K562 (cell line): ENCODE measurements at regions not wholly inside any gene's neighbourhood (a gene's known extent, or its start where the extent isn't known, plus 50 kb on each side); places are given as distances from the start of the nearest gene placed in this dataset.

Experiments used
- ATAC-seq: fragments of 200-7000 bp; cut with Tn5 transposase; 3 replicates; pipeline ENCODE4 v1.9.1; 2020; ENCODE audit warnings: moderate library complexity
- BruUV-seq: library from RNA; stranded (reverse); fragments of 400-500 nt; replicated peaks from 2 replicates; lab custom pipeline; 2021; lab: Mats Ljungman, UMichigan
- CTCF ChIA-PET: fragments of 300-600 bp; formaldehyde crosslinking; extraction: SDS; loops from one replicate; lab custom pipeline; 2021; ENCODE audit warnings: low intra/inter-chr PET ratio; lab: Yijun Ruan, JAX
- POLR2A ChIA-PET: fragments of 300-600, 350-650 bp; sonication (Branson Sonifier 250); formaldehyde crosslinking; extraction: SDS; loops from one replicate; lab custom pipeline; 2021; ENCODE audit warnings: antibody characterized with exemption, inconsistent platforms; lab: Yijun Ruan, JAX
- DNase-seq, 4 experiments: peaks; one replicate each; pipeline versions ENCODE4 v3.0.0 to v3.0.0-alpha.2; 2011 to 2018; ENCODE audit warnings: low spot score in 3 of 4, mixed read lengths in 3 of 4; ENCODE audit errors: extremely low read depth in 1 of 4
- FAIRE-seq: peaks from 2 replicates; lab custom pipeline; 2011; peaks lifted over from hg19 to GRCh38; lab: Jason Lieb, UNC
- H2AFZ ChIP-seq: 2 replicates; pipeline ENCODE4 v1.6.0; 2011; ENCODE audit warnings: low read depth, low read length, control low read depth, inconsistent platforms
- H3K27ac ChIP-seq: fragments of 200-600 bp; 3 replicates; pipeline ENCODE4 v1.8.0; 2011; ENCODE audit warnings: low read depth, mild to moderate bottlenecking, control low read depth, inconsistent platforms, low read length, moderate library complexity, mixed read lengths; ENCODE audit errors: extremely low read depth
- H3K27me3 ChIP-seq, 2 experiments: fragments of 300-600 bp in 1 of 2; 2 replicates in 1 of 2; 3 replicates in 1 of 2; pipeline versions ENCODE4 v1.6.0 to v1.8.0; 2011; ENCODE audit warnings: inconsistent platforms in 2 of 2, low read length in 2 of 2, mild to moderate bottlenecking in 1 of 2, mixed read lengths in 1 of 2, moderate library complexity in 1 of 2; ENCODE audit not compliant: control insufficient read depth in 2 of 2, insufficient read depth in 2 of 2
- H3K36me3 ChIP-seq: fragments of 300-600 bp; 3 replicates; pipeline ENCODE4 v1.8.0; 2011; ENCODE audit warnings: mild to moderate bottlenecking, low read length, inconsistent platforms; ENCODE audit not compliant: control insufficient read depth, insufficient read depth
- H3K4me1 ChIP-seq, 2 experiments: fragments of 200-600 bp in 1 of 2; replicated peaks in 1 of 2; 2 replicates in 1 of 2; 3 replicates in 1 of 2; pipeline versions ENCODE4 v1.5.1 to v1.8.0; 2011; ENCODE audit warnings: inconsistent platforms in 2 of 2, low read length in 2 of 2, mild to moderate bottlenecking in 1 of 2, mixed read lengths in 1 of 2, moderate library complexity in 1 of 2; ENCODE audit not compliant: control insufficient read depth in 2 of 2, insufficient read depth in 2 of 2
- H3K4me2 ChIP-seq: 2 replicates; pipeline ENCODE4 v1.6.1; 2011; ENCODE audit warnings: low read length, control low read depth, inconsistent platforms, mixed read lengths; ENCODE audit not compliant: insufficient read depth
- H3K4me3 ChIP-seq: fragments of 200-600 bp; sonication (generic), shearing (Covaris generic); 2 replicates; pipeline ENCODE4 v1.5.1; 2016; ENCODE audit warnings: control low read depth, inconsistent platforms
- H3K79me2 ChIP-seq: fragments of 200-600 bp; 3 replicates; pipeline ENCODE4 v1.8.0; 2011; ENCODE audit warnings: low read length, inconsistent platforms; ENCODE audit not compliant: control insufficient read depth, insufficient read depth
- H3K9ac ChIP-seq, 2 experiments: 2 replicates each; pipeline versions ENCODE4 v1.6.0 to v1.6.1; 2011; ENCODE audit warnings: low read depth in 2 of 2, low read length in 2 of 2, control low read depth in 1 of 2, inconsistent platforms in 1 of 2, mild to moderate bottlenecking in 1 of 2, mixed read lengths in 1 of 2; ENCODE audit not compliant: insufficient read depth in 1 of 2
- H3K9me1 ChIP-seq: one replicate; pipeline ENCODE4 v1.6.0; 2011; ENCODE audit warnings: inconsistent platforms, mild to moderate bottlenecking, low read length, moderate library complexity; ENCODE audit not compliant: control insufficient read depth, insufficient read depth
- H3K9me3 ChIP-seq: replicated peaks from 2 replicates; pipeline ENCODE4 v1.5.1; 2011; ENCODE audit warnings: low read depth, low read length, inconsistent platforms; ENCODE audit not compliant: control insufficient read depth, insufficient read depth
- H4K20me1 ChIP-seq: replicated peaks from 2 replicates; pipeline ENCODE4 v1.6.1; 2011; ENCODE audit warnings: low read length, inconsistent platforms, mixed read lengths; ENCODE audit not compliant: control insufficient read depth, insufficient read depth
- NRF1 ChIP-seq, 2 experiments: fragments of 450-650 bp; IDR thresholded peaks in 1 of 2; conservative IDR thresholded peaks in 1 of 2; 2 replicates each; pipeline ENCODE4 v1.6.1; 2014; ENCODE audit warnings: mild to moderate bottlenecking in 2 of 2
- ZNF76 ChIP-seq: fragments of 250-450 bp; sonication (Bioruptor Pico); IDR thresholded peaks from 2 replicates; pipeline ENCODE4 v1.4.0; 2020; ENCODE audit warnings: mild to moderate bottlenecking, moderate library complexity, borderline replicate concordance
- WGBS: fragments of 100-300 bp; shearing (Covaris generic); methylation state at CpG from one replicate; pipeline ENCODE4 v1.1.6; 2016; ENCODE audit warnings: low coverage, mixed read lengths; ENCODE audit not compliant: insufficient coverage; ENCODE audit errors: missing lambda C conversion rate; 5-methylcytosine and 5-hydroxymethylcytosine counted together
- in situ Hi-C: fragments of 300-500 bp; cut with MboI; formaldehyde crosslinking; loops from 4 replicates; pipeline ENCODE4 v1.15.0; 2018; ENCODE audit warnings: inconsistent platforms, mixed read lengths
- intact Hi-C: fragments of 100-400 bp; cut with micrococcal nuclease; formaldehyde crosslinking; loops from 2 replicates; pipeline ENCODE4 v1.14.2; 2022
- TF ChIP-seq, protein P1 (sequence below): sonication (generic); formaldehyde crosslinking; IDR thresholded peaks from 2 replicates; pipeline ENCODE4 v1.8.1; 2023; ENCODE audit warnings: mild to moderate bottlenecking, missing genetic modification reagents
- TF ChIP-seq, protein P2 (sequence below): IDR thresholded peaks from 2 replicates; pipeline ENCODE4 v1.6.1; 2012; ENCODE audit warnings: low read depth, low read length, improper control_type of control experiment, borderline replicate concordance
- TF ChIP-seq, protein P3 (sequence below): fragments of 450-650 bp; IDR thresholded peaks from 2 replicates; pipeline ENCODE4 v1.6.1; 2016; ENCODE audit warnings: low read depth, mild to moderate bottlenecking, moderate library complexity
- TF ChIP-seq, protein P4 (sequence below): fragments of 250-450 bp; sonication (Bioruptor Pico); IDR thresholded peaks from 2 replicates; pipeline ENCODE4 v1.4.0; 2020
- TF ChIP-seq, protein P5 (sequence below): fragments of 150-350 bp; IDR thresholded peaks from 2 replicates; pipeline ENCODE4 v1.6.1; 2014; ENCODE audit warnings: low read depth, mild to moderate bottlenecking, low read length, borderline replicate concordance

DNA sequence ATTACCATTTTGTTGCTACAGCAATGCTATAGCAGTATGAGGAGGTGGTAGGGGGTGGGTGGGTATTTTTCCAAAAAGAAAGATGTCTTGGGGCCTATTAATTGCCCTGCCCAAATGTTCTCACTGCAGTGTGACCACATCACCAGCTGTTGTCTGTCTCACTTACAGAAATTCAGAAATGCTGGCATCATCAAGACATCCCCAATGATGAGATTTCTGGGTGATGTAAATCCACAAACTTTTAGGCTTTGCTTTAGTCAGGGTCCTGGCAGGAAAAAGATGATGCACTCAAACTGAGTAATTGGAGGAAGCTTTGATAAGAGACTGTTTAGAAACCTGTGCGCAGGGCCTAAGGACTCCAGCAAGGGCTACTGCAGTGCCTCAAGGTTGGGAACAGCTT, 56.2 kb upstream of the OPN4 start:
- Histone ChIP-seq H3K4me2 (no peak overlapping the region), H3K27me3 (peaks cover 0 to 15% of the 10 kb centered on the region in 2 experiments; a peak in 4 of 5 replicates), H3K9me1 (no peaks in the 10 kb centered on the region), H3K9me3 (no peaks in the 10 kb centered on the region), H2AFZ (no peak overlapping the region), H4K20me1 (no peaks in the 10 kb centered on the region), H3K79me2 (no peaks in the 10 kb centered on the region), H3K9ac (no peak overlapping the region), H3K27ac (no peak overlapping the region), H3K4me1 (no peaks in the 10 kb centered on the region; a peak in 1 of 5 replicates), H3K36me3 (no peaks in the 10 kb centered on the region), H3K4me3 (no peak overlapping the region)
- no TSS peak for BruUV-seq
- ChIA-PET CTCF (no interaction called here), POLR2A (interaction anchor here (0.6 to 1.1 kb wide), 2 partner anchors 14 to 85 kb away, joined by 3 read pairs; no protein-coding TSS in a partner anchor)
- DNase-seq (no peak), ATAC-seq (no peak), FAIRE-seq (no peak)
- in situ Hi-C loops (no loop called here), intact Hi-C loops (no loop called here)
- 0% methylated on average over 1 of the region's 1 CpG for WGBS
- TF ChIP-seq, protein P1, sequence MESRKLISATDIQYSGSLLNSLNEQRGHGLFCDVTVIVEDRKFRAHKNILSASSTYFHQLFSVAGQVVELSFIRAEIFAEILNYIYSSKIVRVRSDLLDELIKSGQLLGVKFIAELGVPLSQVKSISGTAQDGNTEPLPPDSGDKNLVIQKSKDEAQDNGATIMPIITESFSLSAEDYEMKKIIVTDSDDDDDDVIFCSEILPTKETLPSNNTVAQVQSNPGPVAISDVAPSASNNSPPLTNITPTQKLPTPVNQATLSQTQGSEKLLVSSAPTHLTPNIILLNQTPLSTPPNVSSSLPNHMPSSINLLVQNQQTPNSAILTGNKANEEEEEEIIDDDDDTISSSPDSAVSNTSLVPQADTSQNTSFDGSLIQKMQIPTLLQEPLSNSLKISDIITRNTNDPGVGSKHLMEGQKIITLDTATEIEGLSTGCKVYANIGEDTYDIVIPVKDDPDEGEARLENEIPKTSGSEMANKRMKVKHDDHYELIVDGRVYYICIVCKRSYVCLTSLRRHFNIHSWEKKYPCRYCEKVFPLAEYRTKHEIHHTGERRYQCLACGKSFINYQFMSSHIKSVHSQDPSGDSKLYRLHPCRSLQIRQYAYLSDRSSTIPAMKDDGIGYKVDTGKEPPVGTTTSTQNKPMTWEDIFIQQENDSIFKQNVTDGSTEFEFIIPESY, result no peak
- TF ChIP-seq NRF1 (conservative IDR thresholded peaks at IDR 0.05 in 1 of 2, IDR thresholded peaks at IDR 0.05 in 1 of 2) (no peak), ZNF76 (CRISPR knock-in tag) (no peak)
- TF ChIP-seq, protein P2, sequence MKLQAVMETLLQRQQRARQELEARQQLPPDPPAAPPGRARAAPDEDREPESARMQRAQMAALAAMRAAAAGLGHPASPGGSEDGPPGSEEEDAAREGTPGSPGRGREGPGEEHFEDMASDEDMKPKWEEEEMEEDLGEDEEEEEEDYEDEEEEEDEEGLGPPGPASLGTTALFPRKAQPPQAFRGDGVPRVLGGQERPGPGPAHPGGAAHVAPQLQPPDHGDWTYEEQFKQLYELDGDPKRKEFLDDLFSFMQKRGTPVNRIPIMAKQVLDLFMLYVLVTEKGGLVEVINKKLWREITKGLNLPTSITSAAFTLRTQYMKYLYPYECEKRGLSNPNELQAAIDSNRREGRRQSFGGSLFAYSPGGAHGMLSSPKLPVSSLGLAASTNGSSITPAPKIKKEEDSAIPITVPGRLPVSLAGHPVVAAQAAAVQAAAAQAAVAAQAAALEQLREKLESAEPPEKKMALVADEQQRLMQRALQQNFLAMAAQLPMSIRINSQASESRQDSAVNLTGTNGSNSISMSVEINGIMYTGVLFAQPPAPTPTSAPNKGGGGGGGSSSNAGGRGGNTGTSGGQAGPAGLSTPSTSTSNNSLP, result no peak
- TF ChIP-seq, protein P3, sequence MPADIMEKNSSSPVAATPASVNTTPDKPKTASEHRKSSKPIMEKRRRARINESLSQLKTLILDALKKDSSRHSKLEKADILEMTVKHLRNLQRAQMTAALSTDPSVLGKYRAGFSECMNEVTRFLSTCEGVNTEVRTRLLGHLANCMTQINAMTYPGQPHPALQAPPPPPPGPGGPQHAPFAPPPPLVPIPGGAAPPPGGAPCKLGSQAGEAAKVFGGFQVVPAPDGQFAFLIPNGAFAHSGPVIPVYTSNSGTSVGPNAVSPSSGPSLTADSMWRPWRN, result no peak
- TF ChIP-seq, protein P4, sequence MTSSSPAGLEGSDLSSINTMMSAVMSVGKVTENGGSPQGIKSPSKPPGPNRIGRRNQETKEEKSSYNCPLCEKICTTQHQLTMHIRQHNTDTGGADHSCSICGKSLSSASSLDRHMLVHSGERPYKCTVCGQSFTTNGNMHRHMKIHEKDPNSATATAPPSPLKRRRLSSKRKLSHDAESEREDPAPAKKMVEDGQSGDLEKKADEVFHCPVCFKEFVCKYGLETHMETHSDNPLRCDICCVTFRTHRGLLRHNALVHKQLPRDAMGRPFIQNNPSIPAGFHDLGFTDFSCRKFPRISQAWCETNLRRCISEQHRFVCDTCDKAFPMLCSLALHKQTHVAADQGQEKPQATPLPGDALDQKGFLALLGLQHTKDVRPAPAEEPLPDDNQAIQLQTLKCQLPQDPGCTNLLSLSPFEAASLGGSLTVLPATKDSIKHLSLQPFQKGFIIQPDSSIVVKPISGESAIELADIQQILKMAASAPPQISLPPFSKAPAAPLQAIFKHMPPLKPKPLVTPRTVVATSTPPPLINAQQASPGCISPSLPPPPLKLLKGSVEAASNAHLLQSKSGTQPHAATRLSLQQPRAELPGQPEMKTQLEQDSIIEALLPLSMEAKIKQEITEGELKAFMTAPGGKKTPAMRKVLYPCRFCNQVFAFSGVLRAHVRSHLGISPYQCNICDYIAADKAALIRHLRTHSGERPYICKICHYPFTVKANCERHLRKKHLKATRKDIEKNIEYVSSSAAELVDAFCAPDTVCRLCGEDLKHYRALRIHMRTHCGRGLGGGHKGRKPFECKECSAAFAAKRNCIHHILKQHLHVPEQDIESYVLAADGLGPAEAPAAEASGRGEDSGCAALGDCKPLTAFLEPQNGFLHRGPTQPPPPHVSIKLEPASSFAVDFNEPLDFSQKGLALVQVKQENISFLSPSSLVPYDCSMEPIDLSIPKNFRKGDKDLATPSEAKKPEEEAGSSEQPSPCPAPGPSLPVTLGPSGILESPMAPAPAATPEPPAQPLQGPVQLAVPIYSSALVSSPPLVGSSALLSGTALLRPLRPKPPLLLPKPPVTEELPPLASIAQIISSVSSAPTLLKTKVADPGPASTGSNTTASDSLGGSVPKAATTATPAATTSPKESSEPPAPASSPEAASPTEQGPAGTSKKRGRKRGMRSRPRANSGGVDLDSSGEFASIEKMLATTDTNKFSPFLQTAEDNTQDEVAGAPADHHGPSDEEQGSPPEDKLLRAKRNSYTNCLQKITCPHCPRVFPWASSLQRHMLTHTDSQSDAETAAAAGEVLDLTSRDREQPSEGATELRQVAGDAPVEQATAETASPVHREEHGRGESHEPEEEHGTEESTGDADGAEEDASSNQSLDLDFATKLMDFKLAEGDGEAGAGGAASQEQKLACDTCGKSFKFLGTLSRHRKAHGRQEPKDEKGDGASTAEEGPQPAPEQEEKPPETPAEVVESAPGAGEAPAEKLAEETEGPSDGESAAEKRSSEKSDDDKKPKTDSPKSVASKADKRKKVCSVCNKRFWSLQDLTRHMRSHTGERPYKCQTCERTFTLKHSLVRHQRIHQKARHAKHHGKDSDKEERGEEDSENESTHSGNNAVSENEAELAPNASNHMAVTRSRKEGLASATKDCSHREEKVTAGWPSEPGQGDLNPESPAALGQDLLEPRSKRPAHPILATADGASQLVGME, result no peak
- TF ChIP-seq, protein P5, sequence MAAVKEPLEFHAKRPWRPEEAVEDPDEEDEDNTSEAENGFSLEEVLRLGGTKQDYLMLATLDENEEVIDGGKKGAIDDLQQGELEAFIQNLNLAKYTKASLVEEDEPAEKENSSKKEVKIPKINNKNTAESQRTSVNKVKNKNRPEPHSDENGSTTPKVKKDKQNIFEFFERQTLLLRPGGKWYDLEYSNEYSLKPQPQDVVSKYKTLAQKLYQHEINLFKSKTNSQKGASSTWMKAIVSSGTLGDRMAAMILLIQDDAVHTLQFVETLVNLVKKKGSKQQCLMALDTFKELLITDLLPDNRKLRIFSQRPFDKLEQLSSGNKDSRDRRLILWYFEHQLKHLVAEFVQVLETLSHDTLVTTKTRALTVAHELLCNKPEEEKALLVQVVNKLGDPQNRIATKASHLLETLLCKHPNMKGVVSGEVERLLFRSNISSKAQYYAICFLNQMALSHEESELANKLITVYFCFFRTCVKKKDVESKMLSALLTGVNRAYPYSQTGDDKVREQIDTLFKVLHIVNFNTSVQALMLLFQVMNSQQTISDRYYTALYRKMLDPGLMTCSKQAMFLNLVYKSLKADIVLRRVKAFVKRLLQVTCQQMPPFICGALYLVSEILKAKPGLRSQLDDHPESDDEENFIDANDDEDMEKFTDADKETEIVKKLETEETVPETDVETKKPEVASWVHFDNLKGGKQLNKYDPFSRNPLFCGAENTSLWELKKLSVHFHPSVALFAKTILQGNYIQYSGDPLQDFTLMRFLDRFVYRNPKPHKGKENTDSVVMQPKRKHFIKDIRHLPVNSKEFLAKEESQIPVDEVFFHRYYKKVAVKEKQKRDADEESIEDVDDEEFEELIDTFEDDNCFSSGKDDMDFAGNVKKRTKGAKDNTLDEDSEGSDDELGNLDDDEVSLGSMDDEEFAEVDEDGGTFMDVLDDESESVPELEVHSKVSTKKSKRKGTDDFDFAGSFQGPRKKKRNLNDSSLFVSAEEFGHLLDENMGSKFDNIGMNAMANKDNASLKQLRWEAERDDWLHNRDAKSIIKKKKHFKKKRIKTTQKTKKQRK, result no peak
